DMS79 treated with DMSO at 0.1 percent for 48 hours (cell line): ENCODE measurements at regions not wholly inside any gene's neighbourhood (a gene's known extent, or its start where the extent isn't known, plus 50 kb on each side); places are given as distances from the start of the nearest gene placed in this dataset.

ENCODE experiments used
- DNase-seq: peaks from one replicate; lab custom pipeline; 2025; lab: John Stamatoyannopoulos, UW

DNA sequence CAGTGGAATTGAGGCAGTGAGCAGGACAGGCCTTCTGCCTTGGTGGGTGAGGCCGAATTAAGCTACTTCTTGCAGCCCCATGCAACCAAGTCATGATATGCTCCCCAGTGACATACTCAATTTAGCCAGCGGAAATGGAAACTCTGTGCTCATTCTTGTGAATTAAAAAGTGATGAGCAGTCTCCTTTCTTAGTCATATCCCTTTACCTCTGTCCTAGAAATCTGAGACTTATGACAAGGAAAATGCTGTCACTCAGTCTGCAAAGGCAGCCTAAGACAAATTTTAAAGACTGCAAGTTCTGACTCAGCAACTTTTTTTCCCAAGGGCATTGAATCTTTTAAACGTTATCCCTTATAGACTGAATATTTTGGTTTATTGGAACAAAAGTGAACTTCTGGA is 218.2 kb downstream of the SH3BP4 start:
- DNase-seq: no peak

GRCh38 chr2:235170536-235171521 is 219.0 kb downstream of the SH3BP4 start:
- peak; percentile 16 for DNase-seq

DNA sequence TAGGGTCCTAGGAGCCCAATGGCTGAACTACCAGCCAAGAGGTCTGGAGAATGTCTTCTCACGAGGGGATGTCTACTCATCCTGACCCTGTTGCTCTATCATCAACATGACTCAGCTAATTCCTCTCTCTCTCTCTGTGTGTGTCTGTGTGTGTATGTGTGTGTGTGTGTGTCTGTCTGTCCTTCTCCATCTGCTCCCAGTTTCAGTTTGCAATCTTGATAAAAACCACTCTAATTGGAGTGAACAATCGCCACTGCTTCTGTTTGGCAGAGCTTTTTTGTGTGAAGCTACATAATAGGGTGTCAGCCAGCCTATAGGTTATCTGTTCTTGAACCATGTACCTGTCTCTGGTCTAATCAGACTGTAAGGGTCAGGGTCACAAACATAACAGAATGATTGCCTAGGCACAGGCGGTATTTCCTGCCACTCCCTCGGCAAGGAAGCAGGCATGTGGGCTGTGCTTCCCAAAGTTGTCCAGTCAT is 219.8 kb downstream of the SH3BP4 start:
- DNase-seq: no peak

DNA sequence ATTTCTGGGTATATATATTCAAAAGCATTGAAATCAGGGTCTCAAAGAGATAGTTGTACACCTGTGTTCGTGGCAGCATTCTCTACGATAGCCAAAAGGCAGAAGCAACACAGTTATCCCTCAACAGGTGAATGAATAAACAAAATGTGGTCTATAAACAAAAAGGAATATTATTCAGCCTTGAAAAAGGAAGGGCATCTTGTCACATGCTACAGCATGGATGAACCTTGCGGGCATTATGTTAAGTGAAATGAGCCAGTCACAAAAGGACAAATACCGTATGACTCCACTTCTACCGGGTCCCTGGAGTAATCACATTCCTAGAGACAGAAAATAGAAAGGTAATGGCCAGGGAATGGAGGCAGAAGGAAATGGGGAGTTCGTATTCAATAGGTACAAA is 228.8 kb downstream of the SH3BP4 start:
- DNase-seq: no peak

- no peak for DNase-seq
Measured at GRCh38 chr2:235183786-235184185, 232.0 kb downstream of the SH3BP4 start.

DNA sequence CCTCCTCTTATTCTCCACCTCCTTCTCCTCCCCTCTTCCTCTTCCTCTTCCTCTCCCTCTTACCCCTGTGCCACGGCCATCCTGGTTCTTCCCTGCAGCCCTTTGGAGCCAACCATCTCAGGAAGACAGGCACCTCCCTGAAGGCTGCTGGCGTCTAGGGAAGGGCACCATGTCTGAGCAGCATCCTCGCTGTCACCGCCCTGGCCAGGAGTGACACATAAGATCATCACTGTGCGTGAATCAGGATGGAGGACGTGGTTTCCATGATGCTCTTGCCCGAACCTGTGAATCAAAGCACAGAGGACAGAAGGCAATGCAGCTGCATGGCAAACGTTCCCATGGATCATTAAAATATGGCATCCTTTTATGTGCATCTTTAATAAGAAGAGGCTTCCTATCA is 236.0 kb downstream of the SH3BP4 start:
- DNase-seq: no peak

- DNase-seq: no peak
Measured at GRCh38 chr2:235191486-235191885, 239.7 kb downstream of the SH3BP4 start.

GRCh38 chr2:235191978-235192377 is 240.2 kb downstream of the SH3BP4 start:
- no peak for DNase-seq

DNA sequence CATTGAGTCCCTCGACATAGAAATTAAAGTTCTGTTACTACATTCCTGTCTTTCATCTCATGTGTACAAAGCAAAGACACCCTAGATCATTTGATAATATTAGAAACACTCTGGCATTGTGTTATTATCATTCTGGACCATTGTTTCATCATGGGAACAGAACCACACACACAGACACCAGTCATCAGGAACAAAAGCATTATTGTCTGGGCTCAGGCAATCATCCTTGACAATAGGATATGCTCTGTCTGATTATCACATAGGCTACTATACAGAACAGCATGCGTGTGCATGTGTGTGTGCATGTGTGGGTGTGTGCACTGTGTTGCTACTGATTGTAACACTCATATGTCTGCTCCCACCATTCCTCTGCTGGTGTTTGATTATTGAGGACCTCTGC is 242.5 kb downstream of the SH3BP4 start:
- DNase-seq: no peak

GRCh38 chr2:235194836-235195235 is 243.0 kb downstream of the SH3BP4 start:
- no peak for DNase-seq

DNA sequence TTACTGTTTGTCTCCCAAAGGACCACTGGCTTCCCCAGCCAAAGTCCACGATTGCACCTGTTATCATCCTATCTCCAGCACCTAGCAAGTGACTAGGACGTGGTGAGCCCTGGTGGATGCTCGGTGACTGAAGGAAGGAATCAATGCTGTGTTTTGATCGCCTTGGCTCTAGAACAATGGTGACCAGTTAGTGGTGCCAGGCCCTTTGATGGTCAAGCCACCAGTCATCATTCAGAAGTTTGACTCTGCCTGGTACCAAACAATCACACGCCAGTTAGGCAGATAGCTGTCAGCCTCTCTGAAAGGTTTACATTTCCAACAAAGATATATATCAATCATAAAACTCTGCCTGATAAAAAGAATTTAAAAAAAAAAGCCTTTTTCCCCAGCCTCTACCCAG is 244.1 kb downstream of the SH3BP4 start:
- no peak for DNase-seq

GRCh38 chr2:235199128-235199527 is 247.3 kb downstream of the SH3BP4 start:
- DNase-seq: no peak

GRCh38 chr2:235200216-235200615 is 248.4 kb downstream of the SH3BP4 start:
- DNase-seq: no peak

GRCh38 chr2:235201756-235202155 is 249.9 kb downstream of the SH3BP4 start:
- no peak for DNase-seq

GRCh38 chr2:235204948-235205347 is 253.1 kb downstream of the SH3BP4 start:
- no peak for DNase-seq

GRCh38 chr2:235206399-235206798 is 254.6 kb downstream of the SH3BP4 start:
- DNase-seq: no peak

GRCh38 chr2:235206980-235207579 is 255.3 kb downstream of the SH3BP4 start:
- DNase-seq: peak; percentile 54

GRCh38 chr2:235211056-235211455 is 259.2 kb downstream of the SH3BP4 start:
- DNase-seq: no peak

GRCh38 chr2:235212501-235213158 is 260.8 kb downstream of the SH3BP4 start:
- DNase-seq: no peak

DNA sequence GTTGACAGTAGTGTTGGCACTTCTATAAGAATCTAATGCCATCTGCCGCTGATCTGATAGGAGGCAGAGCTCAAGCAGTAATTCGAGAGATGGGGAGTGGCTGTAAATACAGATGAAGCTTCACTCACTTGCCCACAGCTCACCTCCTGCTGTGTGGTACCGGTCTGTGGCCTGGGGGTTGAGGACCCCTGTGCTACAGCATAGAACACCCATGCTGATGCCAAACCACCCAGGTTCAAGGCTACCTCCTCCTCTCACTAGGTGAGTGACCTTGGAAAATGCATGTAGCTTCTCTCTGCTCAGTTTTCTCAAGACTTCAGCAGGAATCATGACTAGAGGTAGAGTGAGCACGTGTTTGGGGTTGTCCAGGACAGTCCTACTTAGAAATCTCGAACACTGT is 263.4 kb downstream of the SH3BP4 start:
- DNase-seq: no peak

DNA sequence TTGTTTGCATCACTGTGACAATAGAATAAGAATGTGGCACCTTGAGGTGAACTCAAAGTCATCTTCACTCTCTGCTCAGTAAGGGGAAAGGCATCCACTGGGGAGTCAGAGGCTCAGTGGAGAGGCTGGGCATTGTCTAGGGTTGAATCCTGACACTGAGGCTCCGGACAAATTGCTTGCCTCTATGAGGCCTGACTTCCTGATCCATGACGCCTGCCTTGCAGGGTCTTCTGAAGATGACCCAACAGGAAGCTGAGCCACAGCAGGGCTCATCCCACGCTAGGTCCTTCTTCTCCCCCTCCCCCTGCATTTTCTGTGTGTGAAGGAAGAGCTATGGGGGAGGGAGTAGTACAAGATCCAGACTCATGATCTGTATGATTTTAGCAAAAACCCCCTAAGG is 265.1 kb downstream of the SH3BP4 start:
- no peak for DNase-seq

GRCh38 chr2:235217846-235218245 is 266.0 kb downstream of the SH3BP4 start:
- no peak for DNase-seq

DNA sequence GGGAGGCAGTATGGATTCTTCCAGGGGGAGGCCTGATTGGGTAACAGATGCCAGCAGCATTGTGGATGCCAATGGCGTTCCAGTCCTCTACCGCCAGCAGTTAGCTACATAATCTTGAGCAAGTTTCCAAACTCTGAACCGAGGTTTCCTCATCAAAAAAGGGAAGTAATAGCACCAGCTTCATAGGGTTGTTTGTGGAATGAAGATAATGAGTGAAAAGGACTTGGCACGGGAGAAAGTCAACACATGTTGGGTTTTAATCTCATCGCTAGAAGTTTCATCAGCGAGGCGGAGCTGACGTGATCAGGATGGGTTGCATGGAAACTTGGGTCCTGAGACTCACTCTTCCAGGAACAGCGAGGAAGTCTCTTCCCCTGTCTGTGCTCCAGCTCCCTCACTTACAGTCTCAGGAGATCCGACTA is 266.7 kb downstream of the SH3BP4 start:
- DNase-seq: no peak
